Right lobe of liver (tissue), 6 donors: ENCODE measurements at regions not wholly inside any gene's neighbourhood (a gene's known extent, or its start where the extent isn't known, plus 50 kb on each side); places are given as distances from the start of the nearest gene placed in this dataset.

Source experiments
- ATAC-seq, 4 donors: fragments of 200-7000 bp; cut with Tn5 transposase; one replicate each; pipeline ENCODE4 v1.9.1; 2020; ENCODE audit warnings: mild to moderate bottlenecking in 4 of 4, moderate library complexity in 4 of 4
- DNase-seq, 3 donors: peaks; one replicate each; pipeline ENCODE4 v3.0.0-alpha.2; 2020
- H3K27ac ChIP-seq, 3 donors: fragments of 200-600 bp; one replicate each; pipeline ENCODE4 v1.8.0; 2022
- H3K27me3 ChIP-seq, 2 donors: fragments of 200-600 bp; one replicate each; pipeline ENCODE4 v1.8.0; 2022
- H3K36me3 ChIP-seq, 4 donors: fragments of 200-600 bp; sonication (generic) in 1 of 4; one replicate each; pipeline versions ENCODE4 v1.5.1 to v1.8.0; 2017 to 2022; ENCODE audit warnings: control low read depth in 1 of 4
- H3K4me1 ChIP-seq, 4 donors: fragments of 200-600 bp; sonication (generic) in 1 of 4; one replicate each; pipeline versions ENCODE4 v1.5.1 to v1.8.0; 2017 to 2022; ENCODE audit warnings: control low read depth in 1 of 4
- H3K4me3 ChIP-seq, 3 donors: fragments of 200-600 bp; one replicate each; pipeline ENCODE4 v1.8.0; 2022
- H3K9me3 ChIP-seq, 4 donors: fragments of 200-600 bp; sonication (generic) in 1 of 4; one replicate each; pipeline versions ENCODE4 v1.5.1 to v1.8.0; 2017 to 2022; ENCODE audit warnings: control low read depth in 1 of 4
- CTCF ChIP-seq, 4 donors: fragments of 200-600 bp in 3 of 4; fragments of 450-650 bp in 1 of 4; IDR thresholded peaks; one replicate each; pipeline versions ENCODE4 v1.5.1 to v1.8.0; 2016 to 2022; ENCODE audit warnings: antibody characterized with exemption in 4 of 4, mild to moderate bottlenecking in 2 of 4
- POLR2A ChIP-seq: fragments of 450-650 bp; IDR thresholded peaks from one replicate; pipeline ENCODE4 v1.6.1; 2017; ENCODE audit warnings: antibody characterized with exemption, mild to moderate bottlenecking
- WGBS: methylation state at CpG from one replicate; pipeline ENCODE4 v1.1.6; 2018; ENCODE audit warnings: low coverage, low lambda C conversion rate; ENCODE audit not compliant: insufficient coverage; ENCODE audit errors: missing lambda C conversion rate; 5-methylcytosine and 5-hydroxymethylcytosine counted together
- intact Hi-C, 2 donors: fragments of 100-400 bp; cut with DNase I; formaldehyde crosslinking; loops; one replicate each; pipeline versions ENCODE4 v1.11.2 to v1.14.1; 2022
- donor health status: DM: no; HTN: yes; CAD: no.
- donor health status: DM: no; HTN: no; CAD: no.
- donor health status: DM: no; HTN: no; CAD: no.
- donor health status: DM: no; HTN: yes; CAD: no.
- donor health status: DM: no; HTN: yes; CAD: no.

DNA sequence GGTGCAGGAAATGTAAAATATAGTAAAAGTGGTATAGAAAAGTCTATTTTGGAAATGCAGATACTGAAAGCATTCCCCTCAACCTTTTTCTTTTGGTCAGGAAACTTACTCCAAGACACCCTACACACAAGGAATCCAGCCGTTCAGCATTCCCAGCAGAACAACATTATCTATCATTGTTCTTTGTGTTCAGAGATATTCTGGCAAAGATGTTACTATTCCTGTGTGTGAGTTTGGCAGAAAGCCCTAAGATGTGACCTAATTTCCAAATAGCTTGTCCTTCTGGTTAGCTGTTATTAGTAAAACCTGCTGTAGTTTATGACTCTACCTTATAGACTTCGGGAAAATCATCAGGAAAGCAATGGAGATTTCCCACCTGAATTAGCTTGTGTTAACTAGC is 78.1 kb upstream of the PELI1 start:
- peaks cover 0 to 5% (median 0%) of the 10 kb centered on the region in 4 donors for H3K4me1 ChIP-seq
- no peak overlapping the region for H3K4me3 ChIP-seq
- no peak for TF ChIP-seq CTCF (IDR thresholded peaks at IDR 0.05)
- no peak for TF ChIP-seq POLR2A
- no peak overlapping the region for H3K27ac ChIP-seq
- no peaks in the 10 kb centered on the region for H3K27me3 ChIP-seq
- intact Hi-C loops, result no loop called here
- no peak for DNase-seq
- no peaks in the 10 kb centered on the region for H3K36me3 ChIP-seq
- peak; percentile 48 to 69 (median 62) for ATAC-seq
- 76% methylated on average over 2 of the region's 2 CpGs for WGBS
- H3K9me3 ChIP-seq, result no peaks in the 10 kb centered on the region

GRCh38 chr2:64223055-64223454 is 78.8 kb upstream of the PELI1 start:
- ATAC-seq (no peak), DNase-seq (no peak)
- Histone ChIP-seq H3K9me3 (no peaks in the 10 kb centered on the region), H3K4me1 (peaks cover 0 to 5% (median under 1%) of the 10 kb centered on the region in 4 donors), H3K36me3 (no peaks in the 10 kb centered on the region), H3K27me3 (no peaks in the 10 kb centered on the region), H3K27ac (peak overlapping the region in 1 of 3 donors; percentile 3), H3K4me3 (no peak overlapping the region)
- no peak for TF ChIP-seq POLR2A
- TF ChIP-seq CTCF (IDR thresholded peaks at IDR 0.05), result no peak
- intact Hi-C loops, result no loop called here
- WGBS, result 53% methylated on average over 3 of the region's 3 CpGs

DNA sequence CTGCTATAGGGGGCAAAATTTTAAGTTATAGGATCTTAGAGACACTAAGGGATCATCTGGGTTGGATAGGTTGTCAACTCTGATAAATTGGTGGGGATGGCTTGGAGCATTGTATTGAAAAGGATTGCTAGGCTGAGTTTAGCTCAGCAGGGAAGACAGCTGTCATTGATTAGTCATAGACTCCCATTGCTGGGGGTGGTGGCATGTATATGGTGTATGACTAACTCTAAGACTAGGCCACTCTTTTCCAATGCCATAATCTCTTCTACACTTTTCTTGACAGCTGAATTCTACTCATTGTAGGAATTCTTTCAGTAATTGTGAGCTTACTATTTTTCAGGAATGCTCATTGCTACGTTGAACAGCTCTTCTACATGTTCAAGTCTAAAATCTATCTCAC is 81.3 kb upstream of the PELI1 start:
- Histone ChIP-seq H3K4me3 (no peak overlapping the region), H3K4me1 (peaks cover 0 to 8% (median under 1%) of the 10 kb centered on the region in 4 donors), H3K36me3 (no peaks in the 10 kb centered on the region), H3K9me3 (no peaks in the 10 kb centered on the region), H3K27ac (no peak overlapping the region), H3K27me3 (no peaks in the 10 kb centered on the region)
- 89% methylated on average over 1 of the region's 1 CpG for WGBS
- DNase-seq, result no peak
- TF ChIP-seq CTCF (IDR thresholded peaks at IDR 0.05), result no peak
- TF ChIP-seq POLR2A, result no peak
- intact Hi-C loops, result no loop called here
- ATAC-seq, result no peak

GRCh38 chr2:64226611-64227010 is 82.4 kb upstream of the PELI1 start:
- ATAC-seq (no peak), DNase-seq (no peak)
- intact Hi-C loops, result no loop called here
- TF ChIP-seq POLR2A (no peak), CTCF (IDR thresholded peaks at IDR 0.05) (no peak)
- no peaks in the 10 kb centered on the region for H3K9me3 ChIP-seq
- peaks cover 0 to 7% (median under 1%) of the 10 kb centered on the region in 4 donors for H3K4me1 ChIP-seq
- no peaks in the 10 kb centered on the region for H3K27me3 ChIP-seq
- no peak overlapping the region for H3K4me3 ChIP-seq
- H3K27ac ChIP-seq, result no peak overlapping the region
- no peaks in the 10 kb centered on the region for H3K36me3 ChIP-seq
- 89% methylated on average over 5 of the region's 5 CpGs for WGBS

DNA sequence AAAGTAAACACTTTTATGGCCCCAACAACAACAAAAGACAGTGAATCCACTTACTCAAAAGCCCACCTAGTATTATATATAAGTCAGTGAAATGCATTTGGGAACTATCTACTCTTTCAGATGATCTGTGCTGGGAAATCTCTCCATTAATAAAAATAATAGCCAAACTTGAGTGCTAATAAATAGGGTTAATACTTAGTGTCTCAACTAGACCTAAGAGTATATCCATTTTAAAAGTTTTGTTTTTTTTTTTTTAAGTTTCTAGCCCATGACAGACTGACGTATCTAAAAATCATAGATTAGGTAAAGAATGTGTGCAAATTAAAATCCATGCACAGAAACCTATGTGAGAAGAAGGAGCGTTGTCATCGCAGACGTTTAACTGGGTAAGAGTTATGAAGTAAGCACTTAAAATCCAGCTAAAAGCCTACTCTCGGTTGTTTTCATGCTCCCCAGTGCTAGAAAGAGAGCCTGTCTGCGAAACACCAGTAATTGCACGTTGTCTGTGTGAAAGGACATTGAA is 83.4 kb upstream of the PELI1 start:
- no peaks in the 10 kb centered on the region for H3K27me3 ChIP-seq
- ATAC-seq (no peak), DNase-seq (no peak)
- peak overlapping the region; percentile 53 to 69 (median 64) for H3K27ac ChIP-seq
- intact Hi-C loops, result no loop called here
- TF ChIP-seq CTCF (IDR thresholded peaks at IDR 0.05) (no peak), POLR2A (no peak)
- H3K4me1 ChIP-seq, result peaks cover 0 to 7% (median under 1%) of the 10 kb centered on the region in 4 donors
- no peaks in the 10 kb centered on the region for H3K36me3 ChIP-seq
- 3% methylated on average over 7 of the region's 7 CpGs for WGBS
- H3K4me3 ChIP-seq, result peak overlapping the region; percentile 33 to 54 (median 48)
- no peaks in the 10 kb centered on the region for H3K9me3 ChIP-seq
